SK-N-SH (cell line): ENCODE measurements at regions not wholly inside any gene's neighbourhood (a gene's known extent, or its start where the extent isn't known, plus 50 kb on each side); places are given as distances from the start of the nearest gene placed in this dataset.

ENCODE experiments used
- CHD2 ChIP-seq: fragments of 150-350 bp; IDR thresholded peaks from 2 replicates; pipeline ENCODE4 v1.6.1; 2018; ENCODE audit warnings: low read length; ENCODE audit not compliant: partially characterized antibody
- CTCF ChIP-seq: fragments of 200-600 bp; sonication (generic); IDR thresholded peaks from 2 replicates; pipeline ENCODE4 v1.6.1; 2017; ENCODE audit warnings: antibody characterized with exemption, mild to moderate bottlenecking, moderate library complexity
- MXI1 ChIP-seq: IDR thresholded peaks from 2 replicates; pipeline ENCODE4 v1.6.1; 2012; ENCODE audit warnings: mild to moderate bottlenecking, low read depth, low read length, improper control_type of control experiment
- PBX3 ChIP-seq: IDR thresholded peaks from 2 replicates; pipeline ENCODE4; 2012
- POLR2AphosphoS5 ChIP-seq: IDR thresholded peaks from 2 replicates; pipeline ENCODE4 v1.6.1; 2012; ENCODE audit warnings: low read depth, low read length
- RXRA ChIP-seq: IDR thresholded peaks from 2 replicates; pipeline ENCODE4 v1.4.0; 2012; ENCODE audit warnings: low read depth, mild to moderate bottlenecking, borderline replicate concordance
- SIN3A ChIP-seq: IDR thresholded peaks from 2 replicates; pipeline ENCODE4 v1.6.1; 2012; ENCODE audit warnings: low read depth, mild to moderate bottlenecking, low read length, moderate library complexity, borderline replicate concordance
- SMC3 ChIP-seq: IDR thresholded peaks from 2 replicates; pipeline ENCODE4 v1.6.1; 2012; ENCODE audit warnings: low read depth, low read length, improper control_type of control experiment
- TF ChIP-seq, protein P1 (sequence below): IDR thresholded peaks from 2 replicates; pipeline ENCODE4 v1.4.0; 2012; ENCODE audit warnings: low read depth, borderline replicate concordance

- TF ChIP-seq SMC3 (no peak), CTCF (no peak), SIN3A (no peak), RXRA (no peak), CHD2 (no peak), PBX3 (no peak), MXI1 (no peak), POLR2AphosphoS5 (no peak)
- TF ChIP-seq, protein P1, sequence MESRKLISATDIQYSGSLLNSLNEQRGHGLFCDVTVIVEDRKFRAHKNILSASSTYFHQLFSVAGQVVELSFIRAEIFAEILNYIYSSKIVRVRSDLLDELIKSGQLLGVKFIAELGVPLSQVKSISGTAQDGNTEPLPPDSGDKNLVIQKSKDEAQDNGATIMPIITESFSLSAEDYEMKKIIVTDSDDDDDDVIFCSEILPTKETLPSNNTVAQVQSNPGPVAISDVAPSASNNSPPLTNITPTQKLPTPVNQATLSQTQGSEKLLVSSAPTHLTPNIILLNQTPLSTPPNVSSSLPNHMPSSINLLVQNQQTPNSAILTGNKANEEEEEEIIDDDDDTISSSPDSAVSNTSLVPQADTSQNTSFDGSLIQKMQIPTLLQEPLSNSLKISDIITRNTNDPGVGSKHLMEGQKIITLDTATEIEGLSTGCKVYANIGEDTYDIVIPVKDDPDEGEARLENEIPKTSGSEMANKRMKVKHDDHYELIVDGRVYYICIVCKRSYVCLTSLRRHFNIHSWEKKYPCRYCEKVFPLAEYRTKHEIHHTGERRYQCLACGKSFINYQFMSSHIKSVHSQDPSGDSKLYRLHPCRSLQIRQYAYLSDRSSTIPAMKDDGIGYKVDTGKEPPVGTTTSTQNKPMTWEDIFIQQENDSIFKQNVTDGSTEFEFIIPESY: no peak
Measured at GRCh38 chr4:175562111-175562510, 250.0 kb downstream of the GPM6A start.
